ENCODE measurements at regions not wholly inside any gene's neighbourhood (a gene's known extent, or its start where the extent isn't known, plus 50 kb on each side); places are given as distances from the start of the nearest gene placed in this dataset.
"Not testable (repeated sequence)": the region's sequence is repeated elsewhere in the genome, so short reads cannot be mapped to it uniquely, and the experiment has no call there.

DNA sequence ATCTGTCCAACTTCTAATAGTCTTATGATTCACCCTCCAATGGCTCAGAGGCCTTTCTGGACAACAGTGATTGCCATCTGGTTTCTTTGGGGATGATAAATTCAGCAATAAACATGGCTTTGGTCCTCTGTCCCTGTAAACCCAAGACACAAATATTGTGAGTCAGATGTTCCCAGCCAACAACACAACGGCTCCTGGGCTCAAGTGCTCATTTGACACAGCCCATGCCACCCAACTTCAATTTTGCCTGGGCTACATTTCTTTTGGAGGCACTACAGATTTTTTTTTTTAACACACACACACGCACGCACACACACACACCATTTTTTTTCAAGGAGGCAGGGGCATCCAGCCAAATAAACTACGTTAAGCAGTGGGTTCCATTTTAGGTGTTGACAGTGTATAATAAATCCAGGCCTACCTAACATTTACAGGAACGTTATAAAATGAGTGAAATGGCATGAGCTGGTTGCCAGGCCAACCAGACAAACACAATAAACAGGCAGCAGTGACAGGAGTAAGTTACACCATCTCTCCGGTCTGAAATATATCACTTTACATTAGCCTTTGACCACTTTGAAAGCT lies 939.9 kb upstream of the SOX9 start:
- no peak for DNase-seq

DNA sequence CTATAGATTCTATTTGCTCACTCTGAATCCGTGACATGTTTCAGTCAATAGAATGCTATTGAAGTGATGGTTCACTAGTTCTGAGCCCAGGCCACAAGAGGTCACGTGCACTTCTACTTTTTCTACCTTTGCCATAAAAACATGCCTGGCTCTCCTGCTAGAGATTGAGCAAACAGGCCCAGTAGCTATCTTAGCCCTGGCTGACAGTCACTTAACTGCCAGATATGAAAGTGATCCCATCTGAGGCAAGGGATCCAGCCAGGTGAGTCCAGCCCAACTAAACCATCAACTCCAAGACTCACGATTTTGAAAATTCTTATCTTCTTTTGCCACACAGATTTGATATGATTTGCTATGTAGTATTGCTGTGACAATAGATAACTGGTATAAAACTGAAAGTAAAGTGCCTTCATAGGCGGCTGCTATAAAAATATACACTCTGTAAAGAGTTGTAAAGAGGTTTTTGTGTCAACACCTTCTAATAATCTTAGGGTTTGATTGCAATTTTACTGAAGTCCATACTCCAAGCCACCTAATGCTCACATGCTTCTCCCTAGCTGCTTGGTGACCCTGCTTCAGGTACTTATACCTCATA lies 937.7 kb upstream of the SOX9 start:
- DNase-seq, result no peak

GRCh38 chr17:71184716-71185115 lies 936.1 kb upstream of the SOX9 start:
- DNase-seq, result no peak

DNA sequence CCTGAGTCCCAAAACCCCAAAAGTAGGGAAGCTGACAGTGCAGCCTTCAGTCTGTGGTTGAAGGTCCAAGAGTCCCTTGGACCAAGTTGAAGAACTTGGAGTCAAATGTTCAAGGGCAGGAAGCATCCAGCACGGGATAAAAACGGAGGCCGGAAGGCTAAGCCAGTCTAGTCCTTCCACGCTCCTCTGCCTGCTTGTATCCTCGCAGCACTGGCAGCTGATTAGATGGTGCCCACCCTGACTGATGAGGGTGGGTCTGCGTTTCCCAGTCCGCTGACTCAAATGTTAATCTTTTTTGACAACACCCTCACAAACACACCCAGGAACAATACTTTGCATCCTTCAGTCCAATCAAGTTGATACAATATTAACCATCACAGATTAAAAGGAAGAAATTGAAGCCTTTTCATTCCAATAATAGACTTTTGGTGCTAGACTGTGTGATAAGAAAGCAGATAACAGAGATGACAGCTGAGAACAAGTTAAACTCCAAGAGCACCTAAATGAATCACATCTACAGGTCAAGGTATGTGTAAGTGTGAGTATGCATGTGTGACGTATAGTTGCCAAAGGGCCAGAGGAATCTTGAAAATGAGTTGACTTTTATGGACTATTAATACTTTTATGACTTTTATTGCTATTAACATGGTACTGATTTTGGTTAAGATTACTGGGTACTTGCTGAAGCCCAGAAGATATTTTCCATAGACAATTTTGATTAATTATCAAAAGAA lies 933.5 kb upstream of the SOX9 start:
- no peak for DNase-seq

DNA sequence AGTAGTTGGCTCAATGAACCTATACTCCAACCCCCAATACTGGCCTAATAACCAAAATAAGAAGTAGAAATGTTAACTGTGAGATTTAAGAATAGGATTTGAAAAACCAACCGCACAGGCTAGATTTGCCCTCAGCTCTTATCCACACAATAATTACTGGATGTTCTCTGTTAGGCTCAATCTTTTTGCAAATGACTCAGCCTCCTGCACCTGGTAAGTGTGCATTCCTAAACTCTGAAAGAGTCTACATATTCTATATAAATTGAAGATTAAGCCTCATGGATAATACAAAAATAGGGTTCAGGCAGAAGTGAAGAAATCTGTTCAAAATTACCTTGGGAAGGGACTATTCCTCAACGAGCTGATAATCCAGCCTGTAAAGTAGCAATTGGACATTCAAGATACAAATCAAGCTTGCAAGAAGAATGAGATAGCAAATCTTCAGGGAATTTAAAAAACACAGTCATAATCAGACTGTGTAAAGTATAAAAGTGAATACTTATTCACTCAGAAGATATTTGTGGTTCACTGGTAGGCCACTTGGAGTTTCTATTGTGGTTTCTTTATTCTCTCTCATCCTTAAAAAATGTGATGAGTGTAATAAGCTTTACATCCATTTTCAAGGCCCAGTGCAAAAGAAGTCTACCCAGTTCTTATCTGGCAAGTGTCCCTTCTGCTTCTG lies 931.9 kb upstream of the SOX9 start:
- no peak for DNase-seq

DNA sequence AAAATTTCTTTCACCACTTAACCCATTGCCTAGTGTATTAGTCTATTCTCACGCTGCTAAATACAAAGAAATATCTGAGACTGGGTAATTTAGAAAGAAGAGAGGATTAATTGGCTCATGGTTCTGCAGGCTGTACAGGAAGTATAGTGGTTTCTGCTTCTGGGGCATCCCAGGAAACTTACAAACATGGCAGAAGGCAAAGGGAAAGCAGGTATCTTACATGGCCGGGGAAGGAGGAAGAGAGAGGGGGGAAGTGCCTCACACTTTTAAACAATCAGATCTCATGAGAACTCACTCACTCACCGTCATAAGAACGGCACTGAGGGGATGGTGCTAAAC lies 931.4 kb upstream of the SOX9 start:
- no peak for DNase-seq

DNA sequence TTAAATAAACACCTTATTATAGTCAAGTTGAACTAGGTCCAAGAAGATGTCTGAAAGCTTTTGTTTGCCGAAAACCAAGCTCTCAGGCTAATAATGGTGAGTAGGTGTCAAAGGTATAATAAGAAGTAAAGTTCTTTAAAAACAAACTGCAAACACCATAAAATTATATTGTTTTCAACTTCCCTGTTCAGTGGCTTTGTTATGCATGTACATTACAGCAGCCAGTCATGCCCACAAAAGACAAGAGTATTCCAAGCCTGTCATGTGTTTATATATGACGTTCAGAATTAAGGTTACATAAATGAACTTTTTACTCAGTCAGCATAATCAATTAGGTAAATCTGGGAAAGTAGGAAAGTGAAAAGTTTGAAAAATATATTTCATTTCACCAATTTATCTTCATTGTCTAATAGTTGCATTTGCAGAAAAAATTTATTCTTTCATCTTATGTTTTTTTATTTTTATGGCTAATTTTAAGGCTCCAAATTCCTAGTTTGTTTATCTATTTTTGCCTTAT lies 928.7 kb upstream of the SOX9 start:
- DNase-seq, result no peak

- no peak for DNase-seq
Measured at GRCh38 chr17:71192848-71193247, 928.0 kb upstream of the SOX9 start.

DNA sequence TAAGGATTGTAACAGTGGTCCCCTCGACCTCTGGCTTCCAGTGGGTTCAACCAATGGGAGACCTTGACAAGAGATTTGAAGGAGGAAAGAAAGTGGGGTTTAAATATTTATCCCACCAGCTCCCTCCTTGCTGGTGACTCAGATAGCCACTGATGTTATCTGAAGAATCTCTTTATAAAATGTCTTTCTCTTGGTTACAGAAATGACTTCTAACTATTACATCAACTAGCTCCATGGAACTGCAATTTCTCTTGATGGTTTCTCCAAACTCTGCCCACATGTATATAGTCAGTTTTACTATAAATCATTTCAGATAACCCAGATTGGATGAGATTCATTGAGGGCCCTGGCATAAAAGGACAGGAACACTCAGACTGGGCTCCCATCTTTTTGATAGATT lies 920.2 kb upstream of the SOX9 start:
- no peak for DNase-seq

GRCh38 chr17:71201639-71202038 lies 919.2 kb upstream of the SOX9 start:
- no peak for DNase-seq

DNA sequence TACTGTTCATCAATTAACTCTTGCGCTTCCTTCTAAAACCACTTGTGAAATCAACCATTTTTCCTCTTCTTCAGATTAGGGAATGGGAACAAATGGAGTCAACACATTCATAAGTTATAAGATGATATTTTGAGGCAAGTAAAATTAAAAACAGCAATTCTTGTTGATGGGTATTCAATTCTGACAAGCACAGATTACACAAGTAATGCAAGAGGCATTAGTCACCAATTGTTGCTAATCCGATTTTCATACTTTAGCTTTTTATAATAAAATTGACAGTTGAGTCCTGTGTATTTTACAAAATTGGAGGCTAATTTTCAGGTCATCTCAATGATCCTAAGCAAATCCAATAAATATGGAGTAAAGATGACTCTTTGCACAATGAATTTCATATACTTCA lies 918.4 kb upstream of the SOX9 start:
- no peak for DNase-seq

GRCh38 chr17:71203953-71204352 lies 916.9 kb upstream of the SOX9 start:
- no peak for DNase-seq

GRCh38 chr17:71205951-71206350 lies 914.9 kb upstream of the SOX9 start:
- DNase-seq, result not testable (repeated sequence)

DNA sequence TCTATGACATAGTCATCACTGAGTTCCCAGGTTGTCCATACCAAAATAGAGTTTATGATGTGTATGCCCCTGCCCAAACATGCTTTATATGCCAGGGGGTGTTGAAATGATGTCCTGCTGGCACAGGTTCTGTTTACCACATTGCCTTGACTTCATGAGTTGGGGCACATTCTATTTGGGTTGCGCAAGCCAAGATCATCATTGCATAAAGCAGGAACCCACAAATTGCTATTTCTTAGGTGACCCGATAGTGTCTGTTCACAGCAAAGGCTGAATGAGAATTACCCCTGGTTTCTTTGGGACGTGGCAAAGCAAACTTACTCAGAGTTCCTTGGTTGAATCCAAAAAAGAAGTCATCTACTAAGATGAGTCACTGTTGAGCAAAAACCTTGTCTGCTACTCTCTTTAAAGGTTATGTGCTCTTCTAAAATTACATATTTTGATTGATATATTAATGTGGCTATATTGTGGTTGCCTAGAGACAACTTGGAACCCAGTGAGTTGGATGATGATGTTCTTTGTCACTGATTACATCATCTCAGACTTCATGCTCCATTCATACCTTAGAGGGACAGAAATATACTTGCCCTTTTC lies 912.6 kb upstream of the SOX9 start:
- DNase-seq, result no peak

DNA sequence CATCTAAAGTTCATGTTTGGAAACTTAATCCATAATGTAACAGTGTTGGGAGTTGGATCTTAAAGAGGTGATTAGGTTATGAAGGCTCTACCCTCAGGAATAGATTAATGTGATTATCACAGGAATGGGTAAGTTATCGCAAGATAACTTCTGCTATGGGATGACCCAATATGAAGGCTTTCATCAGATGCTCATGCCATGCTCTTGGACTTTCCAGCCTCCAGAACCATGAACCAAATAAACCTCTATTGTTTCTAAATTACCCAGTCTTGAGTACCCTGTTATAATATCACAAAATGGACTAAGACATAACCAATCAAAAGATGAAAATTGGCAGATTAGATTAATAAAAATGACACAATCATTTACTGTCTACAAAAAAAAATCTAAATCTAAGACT lies 906.9 kb upstream of the SOX9 start:
- DNase-seq, result no peak

GRCh38 chr17:71217769-71218168 lies 903.1 kb upstream of the SOX9 start:
- no peak for DNase-seq

GRCh38 chr17:71224824-71225575 lies 895.8 kb upstream of the SOX9 start:
- peak in 1 of 56 donors; percentile 3 for DNase-seq

DNA sequence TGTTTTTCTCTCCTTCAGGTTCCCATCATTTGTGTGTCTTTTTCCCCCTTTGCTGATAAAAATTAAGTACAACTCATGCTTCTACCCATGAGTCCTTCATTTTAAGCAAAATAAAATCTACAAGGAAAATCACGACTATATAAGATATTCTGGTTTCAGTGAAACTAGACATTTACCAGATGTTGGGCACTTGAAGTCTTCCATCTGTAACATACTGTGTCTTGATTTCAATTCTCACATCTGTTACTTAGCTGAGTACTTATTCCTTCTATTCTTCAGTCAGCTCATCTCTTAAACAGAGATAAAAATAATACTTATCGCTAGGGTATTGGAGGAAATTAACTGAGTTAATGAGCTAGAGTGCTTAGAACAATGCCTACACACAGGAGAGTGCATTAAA lies 893.0 kb upstream of the SOX9 start:
- DNase-seq, result no peak

- no peak for DNase-seq
Measured at GRCh38 chr17:71229070-71229469, 891.8 kb upstream of the SOX9 start.

DNA sequence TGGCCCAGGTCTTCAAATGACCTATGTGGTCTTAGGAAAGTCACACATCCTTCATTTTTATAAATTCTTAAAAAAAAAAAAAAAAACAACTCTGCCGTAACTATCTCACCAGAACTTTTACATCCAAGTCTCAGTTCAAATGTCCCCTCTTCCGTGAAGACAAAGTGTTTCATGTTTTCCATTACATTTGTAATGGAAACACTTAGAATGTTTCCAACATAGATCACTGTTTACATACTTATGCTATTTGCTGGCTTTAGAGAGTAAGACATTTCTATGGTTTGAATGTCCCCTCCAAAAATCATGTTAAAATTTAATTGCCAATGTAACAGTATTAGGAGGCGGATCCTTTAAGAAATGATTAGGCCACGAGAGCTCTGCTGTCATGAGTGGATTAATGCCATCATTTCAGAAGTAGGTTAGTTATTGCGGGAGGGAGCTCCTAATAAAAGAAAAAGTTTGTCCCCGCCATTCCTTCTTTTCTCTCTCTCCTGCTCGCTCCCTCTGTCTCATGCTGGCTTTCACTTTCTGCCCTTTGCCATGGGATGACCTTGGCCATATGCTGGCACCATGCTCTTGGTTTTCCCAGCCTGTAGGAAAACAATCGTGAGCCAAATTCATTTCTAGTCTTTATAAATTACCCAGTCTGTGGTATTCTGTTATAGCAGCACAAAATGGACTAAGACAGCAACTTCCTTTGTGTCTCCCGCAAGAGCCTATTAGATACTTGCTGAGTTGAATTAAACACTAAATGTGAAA lies 887.8 kb upstream of the SOX9 start:
- DNase-seq, result no peak
